Right lobe of liver (tissue), 6 donors: ENCODE measurements at regions not wholly inside any gene's neighbourhood (a gene's known extent, or its start where the extent isn't known, plus 50 kb on each side); places are given as distances from the start of the nearest gene placed in this dataset.
A peak's percentile ranks its signal among the peaks of the same experiment; 100 is the strongest.

Experiments used
- ATAC-seq, 4 donors: fragments of 200-7000 bp; cut with Tn5 transposase; one replicate each; pipeline ENCODE4 v1.9.1; 2020; ENCODE audit warnings: mild to moderate bottlenecking in 4 of 4, moderate library complexity in 4 of 4
- DNase-seq, 3 donors: peaks; one replicate each; pipeline ENCODE4 v3.0.0-alpha.2; 2020
- H3K27ac ChIP-seq, 3 donors: fragments of 200-600 bp; one replicate each; pipeline ENCODE4 v1.8.0; 2022
- H3K27me3 ChIP-seq, 2 donors: fragments of 200-600 bp; one replicate each; pipeline ENCODE4 v1.8.0; 2022
- H3K36me3 ChIP-seq, 4 donors: fragments of 200-600 bp; sonication (generic) in 1 of 4; one replicate each; pipeline versions ENCODE4 v1.5.1 to v1.8.0; 2017 to 2022; ENCODE audit warnings: control low read depth in 1 of 4
- H3K4me1 ChIP-seq, 4 donors: fragments of 200-600 bp; sonication (generic) in 1 of 4; one replicate each; pipeline versions ENCODE4 v1.5.1 to v1.8.0; 2017 to 2022; ENCODE audit warnings: control low read depth in 1 of 4
- H3K4me3 ChIP-seq, 3 donors: fragments of 200-600 bp; one replicate each; pipeline ENCODE4 v1.8.0; 2022
- H3K9me3 ChIP-seq, 4 donors: fragments of 200-600 bp; sonication (generic) in 1 of 4; one replicate each; pipeline versions ENCODE4 v1.5.1 to v1.8.0; 2017 to 2022; ENCODE audit warnings: control low read depth in 1 of 4
- CTCF ChIP-seq, 4 donors: fragments of 200-600 bp in 3 of 4; fragments of 450-650 bp in 1 of 4; IDR thresholded peaks; one replicate each; pipeline versions ENCODE4 v1.5.1 to v1.8.0; 2016 to 2022; ENCODE audit warnings: antibody characterized with exemption in 4 of 4, mild to moderate bottlenecking in 2 of 4
- POLR2A ChIP-seq: fragments of 450-650 bp; IDR thresholded peaks from one replicate; pipeline ENCODE4 v1.6.1; 2017; ENCODE audit warnings: antibody characterized with exemption, mild to moderate bottlenecking
- WGBS: methylation state at CpG from one replicate; pipeline ENCODE4 v1.1.6; 2018; ENCODE audit warnings: low coverage, low lambda C conversion rate; ENCODE audit not compliant: insufficient coverage; ENCODE audit errors: missing lambda C conversion rate; 5-methylcytosine and 5-hydroxymethylcytosine counted together
- intact Hi-C, 2 donors: fragments of 100-400 bp; cut with DNase I; formaldehyde crosslinking; loops; one replicate each; pipeline versions ENCODE4 v1.11.2 to v1.14.1; 2022
- donor health status: DM: no; HTN: yes; CAD: no.
- donor health status: DM: no; HTN: no; CAD: no.
- donor health status: DM: no; HTN: no; CAD: no.
- donor health status: DM: no; HTN: yes; CAD: no.
- donor health status: DM: no; HTN: yes; CAD: no.

GRCh38 chr6:14286634-14287428 lies 169.3 kb downstream of the CD83 start:
- Histone ChIP-seq H3K27me3 (no peaks in the 10 kb centered on the region), H3K36me3 (no peaks in the 10 kb centered on the region), H3K4me3 (no peak overlapping the region), H3K27ac (no peak overlapping the region), H3K4me1 (peaks cover 0 to 10% (median 0%) of the 10 kb centered on the region in 4 donors), H3K9me3 (no peaks in the 10 kb centered on the region)
- intact Hi-C loops: no loop called here
- WGBS: 81% methylated on average over 1 of the region's 1 CpG
- DNase-seq (no peak), ATAC-seq (no peak)
- no peak for TF ChIP-seq POLR2A

- Histone ChIP-seq H3K4me1 (peaks cover 0 to 10% (median 0%) of the 10 kb centered on the region in 4 donors), H3K36me3 (no peaks in the 10 kb centered on the region), H3K27ac (no peak overlapping the region), H3K9me3 (no peaks in the 10 kb centered on the region), H3K27me3 (no peaks in the 10 kb centered on the region), H3K4me3 (no peak overlapping the region)
- no peak for DNase-seq
- TF ChIP-seq POLR2A: no peak
- no peak for TF ChIP-seq CTCF (IDR thresholded peaks at IDR 0.05)
- ATAC-seq: peak in 1 of 4 donors; percentile 29
- intact Hi-C loops: no loop called here
Measured at GRCh38 chr6:14287707-14288106, 170.1 kb downstream of the CD83 start.

- TF ChIP-seq POLR2A: no peak
- TF ChIP-seq CTCF (IDR thresholded peaks at IDR 0.05): no peak
- DNase-seq: no peak
Measured at GRCh38 chr6:14288910-14289309, 171.3 kb downstream of the CD83 start.

GRCh38 chr6:14290041-14290771 lies 172.6 kb downstream of the CD83 start:
- no peak overlapping the region for H3K27ac ChIP-seq
- H3K9me3 ChIP-seq: no peaks in the 10 kb centered on the region
- H3K4me3 ChIP-seq: no peak overlapping the region
- no peaks in the 10 kb centered on the region for H3K27me3 ChIP-seq
- DNase-seq (no peak), ATAC-seq (no peak)
- intact Hi-C loops: no loop called here
- WGBS: 58% methylated on average over 8 of the region's 8 CpGs
- no peaks in the 10 kb centered on the region for H3K36me3 ChIP-seq
- TF ChIP-seq POLR2A: no peak
- TF ChIP-seq CTCF (IDR thresholded peaks at IDR 0.05): no peak
- H3K4me1 ChIP-seq: no peaks in the 10 kb centered on the region

More at GRCh38 chr6:14288910-14289309, 171.3 kb downstream of the CD83 start:
- Histone ChIP-seq H3K4me3 (no peak overlapping the region), H3K27me3 (no peaks in the 10 kb centered on the region), H3K4me1 (peaks cover 0 to 3% (median 0%) of the 10 kb centered on the region in 4 donors), H3K9me3 (no peaks in the 10 kb centered on the region), H3K27ac (no peak overlapping the region), H3K36me3 (no peaks in the 10 kb centered on the region)
- intact Hi-C loops: no loop called here
- no peak for ATAC-seq
- WGBS: 95% methylated on average over 3 of the region's 3 CpGs

GRCh38 chr6:14290772-14291330 lies 173.3 kb downstream of the CD83 start:
- H3K4me3 ChIP-seq: no peak overlapping the region
- WGBS: 80% methylated on average over 5 of the region's 5 CpGs
- intact Hi-C loops: no loop called here
- no peak for TF ChIP-seq POLR2A
- TF ChIP-seq CTCF (IDR thresholded peaks at IDR 0.05): no peak
- H3K9me3 ChIP-seq: no peaks in the 10 kb centered on the region
- H3K4me1 ChIP-seq: no peaks in the 10 kb centered on the region
- DNase-seq (no peak), ATAC-seq (no peak)
- no peak overlapping the region for H3K27ac ChIP-seq
- H3K27me3 ChIP-seq: no peaks in the 10 kb centered on the region
- H3K36me3 ChIP-seq: no peaks in the 10 kb centered on the region
